Astrocyte of the cerebellum (primary cell): ENCODE measurements at regions not wholly inside any gene's neighbourhood (a gene's known extent, or its start where the extent isn't known, plus 50 kb on each side); places are given as distances from the start of the nearest gene placed in this dataset.

Experiments
- DNase-seq: peaks from one replicate; pipeline ENCODE4 v3.0.0-alpha.2; 2011; ENCODE audit warnings: low read depth
- H3K4me3 ChIP-seq: 2 replicates; pipeline ENCODE4 v1.5.1; 2011; ENCODE audit warnings: mild to moderate bottlenecking, low read depth, low read length, moderate library complexity
- CTCF ChIP-seq: IDR thresholded peaks from 2 replicates; pipeline ENCODE4 v1.5.1; 2012; ENCODE audit warnings: low read length, low read depth, moderate library complexity, mild to moderate bottlenecking; ENCODE audit errors: missing control alignments
- in situ Hi-C: cut with HindIII; loops from 2 replicates; pipeline ENCODE4 v1.10.0; 2017; ENCODE audit warnings: low sequenced_read_pairs

- in situ Hi-C loops, result no loop called here
- H3K4me3 ChIP-seq, result no peak overlapping the region
- TF ChIP-seq CTCF, result no peak
- DNase-seq, result no peak
These were observed 138.5 kb downstream of the SLC24A2 start for GRCh38 chr9:19650312-19650711.

GRCh38 chr9:19649336-19650041, 139.3 kb downstream of the SLC24A2 start:
- H3K4me3 ChIP-seq, result no peak overlapping the region
- in situ Hi-C loops, result no loop called here
- no peak for DNase-seq
- TF ChIP-seq CTCF, result no peak

- no peak for TF ChIP-seq CTCF
- in situ Hi-C loops, result no loop called here
- no peak overlapping the region for H3K4me3 ChIP-seq
- DNase-seq, result no peak
These were observed 140.2 kb downstream of the SLC24A2 start for GRCh38 chr9:19648672-19649071.

GRCh38 chr9:19643875-19644274, 145.0 kb downstream of the SLC24A2 start:
- no peak for DNase-seq
- no peak for TF ChIP-seq CTCF
- no peak overlapping the region for H3K4me3 ChIP-seq
- in situ Hi-C loops, result no loop called here

- no peak overlapping the region for H3K4me3 ChIP-seq
- in situ Hi-C loops, result no loop called here
- DNase-seq, result no peak
- no peak for TF ChIP-seq CTCF
These were observed 146.6 kb downstream of the SLC24A2 start for GRCh38 chr9:19642256-19642655.

GRCh38 chr9:19641046-19641445, 147.8 kb downstream of the SLC24A2 start:
- no peak for DNase-seq
- no peak overlapping the region for H3K4me3 ChIP-seq
- in situ Hi-C loops, result no loop called here
- no peak for TF ChIP-seq CTCF
